ENCODE measurements at regions not wholly inside any gene's neighbourhood (a gene's known extent, or its start where the extent isn't known, plus 50 kb on each side); places are given as distances from the start of the nearest gene placed in this dataset.

DNA sequence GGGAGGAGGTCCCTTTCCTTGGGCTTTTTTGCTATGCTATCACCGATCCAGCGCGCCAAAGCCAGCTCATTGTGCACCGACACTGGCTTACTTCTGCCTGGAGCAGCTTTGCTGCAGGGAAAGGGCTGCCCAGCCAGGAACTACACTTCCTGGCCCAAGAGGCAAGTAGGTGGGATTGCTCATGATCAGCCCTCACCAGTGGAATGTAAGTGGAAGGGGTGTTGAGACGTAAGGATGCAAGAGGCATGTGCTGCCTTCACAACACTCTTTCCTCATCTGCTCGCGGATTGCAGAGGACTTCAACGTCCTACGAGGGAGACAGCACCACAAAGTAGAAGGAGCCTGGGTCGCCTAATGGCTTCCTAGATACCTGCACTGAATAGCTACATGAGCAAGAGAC, 104.3 kb upstream of the FOXF1 start:
- TF ChIP-seq, protein P1, sequence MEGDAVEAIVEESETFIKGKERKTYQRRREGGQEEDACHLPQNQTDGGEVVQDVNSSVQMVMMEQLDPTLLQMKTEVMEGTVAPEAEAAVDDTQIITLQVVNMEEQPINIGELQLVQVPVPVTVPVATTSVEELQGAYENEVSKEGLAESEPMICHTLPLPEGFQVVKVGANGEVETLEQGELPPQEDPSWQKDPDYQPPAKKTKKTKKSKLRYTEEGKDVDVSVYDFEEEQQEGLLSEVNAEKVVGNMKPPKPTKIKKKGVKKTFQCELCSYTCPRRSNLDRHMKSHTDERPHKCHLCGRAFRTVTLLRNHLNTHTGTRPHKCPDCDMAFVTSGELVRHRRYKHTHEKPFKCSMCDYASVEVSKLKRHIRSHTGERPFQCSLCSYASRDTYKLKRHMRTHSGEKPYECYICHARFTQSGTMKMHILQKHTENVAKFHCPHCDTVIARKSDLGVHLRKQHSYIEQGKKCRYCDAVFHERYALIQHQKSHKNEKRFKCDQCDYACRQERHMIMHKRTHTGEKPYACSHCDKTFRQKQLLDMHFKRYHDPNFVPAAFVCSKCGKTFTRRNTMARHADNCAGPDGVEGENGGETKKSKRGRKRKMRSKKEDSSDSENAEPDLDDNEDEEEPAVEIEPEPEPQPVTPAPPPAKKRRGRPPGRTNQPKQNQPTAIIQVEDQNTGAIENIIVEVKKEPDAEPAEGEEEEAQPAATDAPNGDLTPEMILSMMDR (IDR thresholded peaks at IDR 0.05; ENCODE audit: insufficient read depth, missing control alignments): no peak
- FAIRE-seq (no peak), DNase-seq (ENCODE audit: insufficient read length, low spot score) (no peak)

- FAIRE-seq: no peak
- DNase-seq (ENCODE audit: insufficient read length, low spot score): no peak
- TF ChIP-seq, protein P1 (IDR thresholded peaks at IDR 0.05; ENCODE audit: insufficient read depth, missing control alignments): no peak
Observed at GRCh38 chr16:86408685-86409084, 101.6 kb upstream of the FOXF1 start.

DNA sequence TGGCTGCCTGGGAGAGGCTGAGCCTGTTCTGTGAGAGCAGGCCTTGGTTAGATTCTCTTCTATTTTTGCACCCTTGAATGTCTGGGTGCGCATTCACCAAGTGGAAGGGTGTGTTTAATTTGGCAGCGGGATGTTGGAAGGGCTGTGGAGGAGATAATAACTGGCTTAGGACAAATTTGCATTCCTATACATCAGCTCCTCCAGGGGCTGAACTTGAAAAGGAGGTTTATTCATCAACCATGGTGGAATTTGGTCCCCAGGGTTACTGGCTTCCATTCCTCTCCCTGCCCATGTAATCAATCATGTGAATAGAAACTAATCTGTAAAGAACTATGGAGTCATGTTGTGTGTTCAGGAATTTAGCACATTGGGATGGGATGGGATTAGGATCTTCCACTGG, 100.2 kb upstream of the FOXF1 start:
- DNase-seq (ENCODE audit: insufficient read length, low spot score): no peak
- TF ChIP-seq, protein P1 (IDR thresholded peaks at IDR 0.05; ENCODE audit: insufficient read depth, missing control alignments): no peak
- no peak for FAIRE-seq

DNA sequence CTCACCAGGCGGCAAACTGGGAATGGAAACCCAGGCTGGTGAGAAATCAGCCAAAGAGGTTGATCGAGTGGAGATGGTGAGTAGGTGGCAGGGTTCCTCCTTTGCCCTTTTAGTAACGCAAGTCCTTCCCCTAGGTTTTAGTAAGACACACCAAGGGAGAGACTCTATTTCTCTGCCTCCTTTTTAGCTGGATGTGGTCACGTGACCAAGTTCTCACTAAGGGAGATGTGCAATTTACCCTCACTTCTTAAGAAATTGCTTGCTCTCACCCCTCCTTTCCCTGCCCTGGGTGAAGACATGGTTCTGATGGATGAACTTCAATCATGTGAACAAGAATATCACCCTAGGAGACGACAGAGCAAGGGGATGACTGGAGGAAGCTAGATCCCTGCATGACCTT, 99.8 kb upstream of the FOXF1 start:
- TF ChIP-seq, protein P1 (IDR thresholded peaks at IDR 0.05; ENCODE audit: insufficient read depth, missing control alignments): no peak
- no peak for DNase-seq (ENCODE audit: insufficient read length, low spot score)
- FAIRE-seq: no peak

- FAIRE-seq: no peak
- DNase-seq (ENCODE audit: insufficient read length, low spot score): no peak
- TF ChIP-seq, protein P1 (IDR thresholded peaks at IDR 0.05; ENCODE audit: insufficient read depth, missing control alignments): no peak
Observed at GRCh38 chr16:86411897-86412296, 98.4 kb upstream of the FOXF1 start.

DNA sequence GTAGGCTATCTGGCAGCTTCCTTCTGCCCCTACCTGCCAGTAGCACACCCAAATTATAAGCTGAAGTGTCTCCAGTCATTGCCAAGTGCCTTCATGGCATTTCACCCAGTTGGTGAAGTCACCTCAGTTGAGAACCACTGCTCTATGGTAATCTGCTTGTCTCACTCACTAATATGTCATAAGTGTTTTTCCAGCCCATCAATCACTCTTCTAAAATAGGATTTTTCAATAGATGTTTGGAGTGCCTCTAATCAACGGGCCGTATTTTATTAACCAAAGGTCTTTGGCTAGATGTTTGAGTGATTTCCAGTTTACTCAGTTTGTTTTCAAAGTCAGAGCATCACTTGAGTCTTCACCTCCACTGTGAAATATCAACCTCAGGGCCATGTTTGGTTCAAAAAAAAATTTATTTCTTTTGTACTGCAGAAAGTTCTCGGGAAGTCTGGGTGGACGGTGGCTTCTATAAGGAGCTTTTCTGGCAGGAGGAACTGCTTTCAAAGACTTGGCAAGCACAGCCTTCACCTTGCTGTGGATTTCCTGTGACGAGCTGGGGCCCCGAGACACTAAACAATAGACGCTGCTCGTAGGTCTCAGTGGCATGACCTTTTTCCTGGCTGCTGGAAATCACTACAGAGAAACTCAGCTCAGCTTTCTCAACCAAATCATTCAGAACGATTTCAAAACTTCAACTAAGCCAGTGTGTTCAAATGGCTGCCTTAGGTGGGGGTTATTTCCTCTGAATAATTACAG, 95.2 kb upstream of the FOXF1 start:
- DNase-seq (ENCODE audit: insufficient read length, low spot score) (no peak), FAIRE-seq (no peak)
- TF ChIP-seq, protein P1 (IDR thresholded peaks at IDR 0.05; ENCODE audit: insufficient read depth, missing control alignments): no peak

DNA sequence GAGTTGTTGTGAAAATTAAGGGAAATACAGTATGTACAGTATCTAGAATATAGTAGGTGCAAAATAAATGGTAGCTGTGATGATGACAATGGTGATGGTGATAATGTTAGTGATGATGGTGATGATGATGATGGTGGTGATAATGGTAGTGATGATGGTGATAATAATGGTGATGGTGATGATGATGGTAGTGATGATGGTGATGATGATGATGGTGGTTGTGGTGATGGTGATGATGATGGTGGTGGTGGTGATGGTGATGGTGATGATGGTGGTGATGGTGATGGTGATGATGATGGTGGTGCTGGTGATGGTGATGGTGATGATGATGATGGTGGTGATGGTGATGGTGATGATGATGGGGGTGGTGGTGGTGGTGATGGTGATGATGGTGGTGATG, 91.3 kb upstream of the FOXF1 start:
- FAIRE-seq: no peak
- TF ChIP-seq, protein P1 (IDR thresholded peaks at IDR 0.05; ENCODE audit: insufficient read depth, missing control alignments): no peak
- DNase-seq (ENCODE audit: insufficient read length, low spot score): no peak
